GM03348 (cell line): ENCODE measurements at regions not wholly inside any gene's neighbourhood (a gene's known extent, or its start where the extent isn't known, plus 50 kb on each side); places are given as distances from the start of the nearest gene placed in this dataset.

Experiments used
- DNase-seq: peaks from one replicate; pipeline ENCODE4 v3.0.0; 2012; ENCODE audit warnings: low spot score

DNA sequence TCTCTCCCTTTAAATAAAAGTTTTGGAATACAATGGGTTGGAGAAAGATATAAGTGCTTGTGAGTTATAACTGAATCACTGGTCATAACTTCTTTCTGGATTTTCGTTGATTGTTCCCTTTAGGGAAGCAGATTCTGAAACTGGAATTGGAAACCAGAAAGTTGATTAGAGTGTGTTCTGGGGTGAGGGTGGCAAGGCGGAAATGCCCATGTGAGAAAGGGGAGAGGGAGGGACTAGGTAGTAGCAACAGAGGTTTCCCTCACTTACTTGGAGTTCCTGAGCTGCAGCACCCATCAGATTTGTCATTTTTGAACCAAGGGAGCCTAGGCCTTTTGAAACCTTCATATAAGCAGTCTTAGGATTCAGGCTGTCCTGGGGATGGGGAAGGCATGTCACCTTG, 453.4 kb downstream of the KCNJ3 start:
- no peak for DNase-seq

- DNase-seq = no peak
Observed at GRCh38 chr2:155151472-155151871, 453.0 kb downstream of the KCNJ3 start.

GRCh38 chr2:155145758-155146229, 447.3 kb downstream of the KCNJ3 start:
- no peak for DNase-seq

- DNase-seq = no peak
Observed at GRCh38 chr2:155141418-155141817, 442.9 kb downstream of the KCNJ3 start.

DNA sequence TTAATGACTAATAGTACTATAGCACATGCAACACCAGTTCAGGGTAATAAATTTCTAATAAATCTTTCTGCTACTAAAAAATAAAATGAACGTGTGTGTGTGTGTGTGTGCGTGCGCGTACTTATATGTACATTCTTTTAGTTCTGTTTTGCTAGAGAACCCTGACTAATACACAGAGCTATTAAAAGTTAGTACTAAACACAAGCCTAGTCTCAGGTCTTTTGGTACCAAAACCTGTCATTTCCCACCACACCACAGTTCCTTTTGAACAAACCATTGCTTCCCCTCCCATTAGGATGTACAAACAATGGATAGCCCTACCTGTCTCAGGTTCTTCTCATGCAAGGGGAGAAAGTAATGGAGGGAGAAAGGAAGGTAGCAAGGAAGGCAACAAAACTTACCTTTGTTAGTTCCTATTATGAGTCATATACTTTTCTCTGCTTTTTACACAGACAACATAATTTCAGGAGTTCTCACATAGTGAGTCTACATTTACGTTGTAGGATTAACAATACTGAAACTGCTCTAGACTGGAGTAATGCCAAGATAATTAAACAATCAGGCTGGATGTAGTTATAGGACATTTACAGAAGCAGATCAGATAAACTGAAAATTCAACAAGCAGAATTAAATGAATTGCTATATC, 427.2 kb downstream of the KCNJ3 start:
- no peak for DNase-seq

- DNase-seq = no peak
Observed at GRCh38 chr2:155115846-155116245, 417.4 kb downstream of the KCNJ3 start.

- DNase-seq = no peak
Observed at GRCh38 chr2:155111070-155111469, 412.6 kb downstream of the KCNJ3 start.

DNA sequence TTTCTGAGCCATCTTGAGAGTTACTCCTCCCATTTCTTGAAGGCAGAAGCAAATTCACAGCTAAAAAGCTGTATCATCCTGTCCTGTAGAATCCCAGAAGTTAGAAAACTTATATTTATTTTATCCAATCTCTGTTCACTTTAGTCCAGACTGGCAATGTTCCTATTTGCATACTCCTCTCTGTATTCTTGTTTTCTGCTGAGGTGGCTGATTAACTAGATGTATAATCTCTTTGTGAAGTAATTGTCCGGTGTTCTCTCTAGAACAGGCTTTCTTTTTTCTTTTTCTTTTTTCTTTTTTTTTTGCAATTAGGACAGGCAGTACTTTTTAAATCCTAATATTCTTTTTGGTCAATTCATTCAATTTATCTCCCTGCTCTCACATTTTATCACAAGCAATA, 411.0 kb downstream of the KCNJ3 start:
- DNase-seq = no peak

GRCh38 chr2:155100261-155100660, 401.8 kb downstream of the KCNJ3 start:
- DNase-seq = no peak

DNA sequence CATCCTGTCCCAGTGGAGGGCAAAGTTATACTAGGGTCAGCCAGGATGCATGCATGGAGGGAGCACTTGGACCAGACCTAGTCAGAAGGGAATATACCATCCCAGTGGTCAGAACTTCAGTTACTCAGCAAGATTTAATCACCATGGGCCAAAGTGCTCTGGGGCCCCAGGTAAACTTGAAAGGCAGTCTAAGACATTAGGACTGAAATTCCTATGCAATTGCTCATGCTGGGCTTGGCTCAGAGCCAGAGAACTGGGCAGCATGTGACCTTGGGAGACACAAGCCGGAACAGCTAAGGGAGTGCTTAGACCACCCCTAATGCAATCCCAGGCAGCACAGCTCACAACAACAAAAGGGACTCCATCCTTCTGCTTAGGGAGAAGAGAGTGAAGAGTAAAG, 401.3 kb downstream of the KCNJ3 start:
- no peak for DNase-seq

DNA sequence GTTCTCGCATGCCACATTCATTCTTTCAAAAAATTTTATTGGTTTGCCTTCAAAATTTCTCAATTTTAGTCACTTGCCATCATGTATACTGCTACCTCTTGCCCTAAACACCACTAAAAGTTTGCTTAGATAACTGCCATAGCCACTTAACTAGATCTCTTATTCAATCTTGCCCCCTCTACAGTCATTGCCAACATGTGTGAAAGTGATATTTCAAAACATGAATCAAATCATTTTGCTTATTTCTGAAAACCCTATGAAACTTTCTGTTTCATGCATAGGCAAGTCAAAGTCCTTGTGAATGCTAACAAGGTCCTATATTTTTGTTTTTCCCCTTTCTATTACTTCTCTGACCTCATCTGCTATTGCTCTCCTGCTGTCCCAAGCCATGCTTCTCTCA, 397.1 kb downstream of the KCNJ3 start:
- no peak for DNase-seq

- no peak for DNase-seq
Observed at GRCh38 chr2:155080373-155080772, 381.9 kb downstream of the KCNJ3 start.

DNA sequence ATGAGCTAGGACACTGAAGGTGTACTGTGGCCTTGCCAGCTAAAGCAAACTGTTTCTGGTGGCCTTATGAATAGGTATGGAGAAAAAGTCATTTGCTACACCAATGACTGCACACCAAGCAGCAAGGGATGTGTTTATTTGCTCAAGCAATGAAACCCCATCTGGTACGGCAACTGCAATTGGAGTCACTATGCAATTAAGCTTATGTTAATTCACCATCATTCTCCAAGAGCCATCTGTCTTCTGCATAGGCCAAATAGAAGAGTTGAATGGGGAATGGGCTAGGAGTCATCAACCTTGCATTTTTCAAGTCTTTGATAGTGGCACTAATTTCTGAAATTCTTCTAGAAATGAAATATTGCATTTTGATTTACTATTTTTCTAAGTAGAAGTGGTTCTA, 372.0 kb downstream of the KCNJ3 start:
- DNase-seq = no peak

DNA sequence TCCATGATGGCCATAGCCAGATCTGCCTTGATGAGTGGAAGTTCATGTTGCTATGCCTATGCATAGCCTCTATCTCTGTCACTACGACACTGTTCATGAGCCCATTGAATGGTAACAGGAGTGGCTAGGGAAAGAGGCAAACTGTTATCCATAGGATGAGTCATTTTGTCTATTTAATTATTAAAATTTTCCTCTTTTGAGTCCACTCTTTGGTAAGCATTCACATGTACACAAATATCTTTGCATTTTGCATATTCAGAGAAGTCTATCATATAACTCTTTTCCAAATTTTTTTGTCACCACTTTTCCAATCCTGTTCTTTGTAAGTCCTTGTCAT, 364.4 kb downstream of the KCNJ3 start:
- DNase-seq = no peak

GRCh38 chr2:155062250-155062921, 363.9 kb downstream of the KCNJ3 start:
- no peak for DNase-seq

- no peak for DNase-seq
Observed at GRCh38 chr2:155060896-155061295, 362.4 kb downstream of the KCNJ3 start.

DNA sequence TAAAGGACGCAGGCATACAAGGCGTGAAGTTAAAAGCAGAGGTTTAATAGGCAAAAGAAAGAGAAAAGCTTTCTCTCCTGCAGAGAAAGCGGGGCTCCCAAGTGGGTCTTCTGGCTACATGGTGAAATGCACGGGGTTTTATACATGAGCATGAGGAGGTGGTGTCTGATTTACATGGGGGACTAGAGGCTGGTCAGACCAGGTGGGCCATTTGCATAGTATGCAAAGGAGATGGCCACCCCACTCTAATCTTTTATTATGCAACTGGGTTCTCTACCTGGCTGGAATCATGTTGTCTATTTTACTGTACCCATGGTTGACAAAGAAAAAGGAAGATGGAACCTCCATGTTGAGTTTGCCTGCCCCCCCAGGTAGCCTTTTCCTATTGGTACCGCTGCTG, 356.2 kb downstream of the KCNJ3 start:
- no peak for DNase-seq

GRCh38 chr2:155043097-155043496, 344.6 kb downstream of the KCNJ3 start:
- no peak for DNase-seq

DNA sequence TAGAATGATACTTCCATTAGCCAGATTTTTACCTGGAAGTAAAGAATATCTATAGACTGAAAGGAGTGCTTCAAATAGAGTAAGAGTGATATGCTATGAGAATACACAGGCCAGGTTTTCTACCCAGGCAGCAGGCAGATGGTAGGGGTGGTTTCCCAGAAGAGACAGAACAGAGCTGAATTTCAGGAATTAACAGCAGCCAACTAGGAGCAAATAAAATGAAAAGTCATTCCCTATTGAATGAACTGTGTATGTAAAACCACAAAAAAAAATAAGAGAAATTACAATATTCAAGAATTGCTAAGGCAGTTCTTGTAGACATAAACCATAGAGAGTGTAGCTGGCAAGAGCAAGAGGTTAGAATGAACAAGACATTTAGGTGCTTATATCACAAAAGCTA, 336.8 kb downstream of the KCNJ3 start:
- DNase-seq = no peak

DNA sequence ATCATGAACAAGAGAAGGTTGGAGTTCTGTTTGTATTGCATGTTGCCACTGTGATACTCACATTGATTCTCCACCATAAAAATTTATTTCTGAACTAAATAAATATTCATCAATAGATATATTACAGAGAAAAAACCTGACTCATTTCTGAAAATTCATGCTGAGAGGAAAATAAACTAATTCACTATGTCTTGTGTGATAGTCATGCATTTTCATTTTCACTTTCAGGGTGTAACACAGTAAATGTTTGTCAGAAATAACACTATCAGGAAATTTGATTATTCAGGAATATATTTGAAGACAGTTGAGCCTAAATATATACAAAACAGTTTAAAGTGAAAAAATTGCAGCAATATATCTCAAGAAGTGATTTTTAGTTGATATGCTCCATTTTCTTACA, 335.2 kb downstream of the KCNJ3 start:
- no peak for DNase-seq

- no peak for DNase-seq
Observed at GRCh38 chr2:155030296-155030695, 331.8 kb downstream of the KCNJ3 start.

- no peak for DNase-seq
Observed at GRCh38 chr2:155026651-155027174, 328.2 kb downstream of the KCNJ3 start.

DNA sequence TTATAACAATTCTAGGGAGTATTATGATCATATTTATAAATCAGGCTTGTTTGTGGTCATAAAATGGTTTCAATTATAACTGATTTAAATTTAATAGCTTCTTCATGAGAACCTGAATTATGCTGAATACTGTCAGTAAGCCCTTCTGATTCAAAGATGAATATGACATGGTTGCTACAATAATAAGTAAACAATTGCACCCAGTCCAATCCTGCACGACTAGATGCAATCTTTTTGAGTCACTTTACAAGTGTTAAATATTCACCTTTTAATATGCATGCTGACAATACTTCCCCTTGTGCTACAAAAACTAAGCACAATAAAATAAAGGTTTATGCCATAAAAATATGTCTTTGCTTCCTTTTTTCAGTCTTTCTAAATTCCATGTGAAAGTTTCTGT, 325.2 kb downstream of the KCNJ3 start:
- no peak for DNase-seq

- no peak for DNase-seq
Observed at GRCh38 chr2:155022531-155022930, 324.0 kb downstream of the KCNJ3 start.
